SJSA1 (cell line): ENCODE measurements at regions not wholly inside any gene's neighbourhood (a gene's known extent, or its start where the extent isn't known, plus 50 kb on each side); places are given as distances from the start of the nearest gene placed in this dataset.
"Not testable (repeated sequence)": the region's sequence is repeated elsewhere in the genome, so short reads cannot be mapped to it uniquely, and the experiment has no call there.

ENCODE experiments used
- DNase-seq, 2 experiments: peaks; one replicate each; pipeline ENCODE4 v3.0.0-alpha.2; 2015 to 2020; ENCODE audit warnings: low spot score in 2 of 2, low read depth in 1 of 2
- H3K27ac ChIP-seq: fragments of 250-450 bp; sonication (Bioruptor Pico); 2 replicates; pipeline ENCODE4 v1.5.1; 2020; ENCODE audit warnings: mild to moderate bottlenecking, moderate library complexity
- H3K27me3 ChIP-seq: fragments of 250-450 bp; sonication (Bioruptor Pico); replicated peaks from 2 replicates; pipeline ENCODE4 v1.5.1; 2020; ENCODE audit warnings: mild to moderate bottlenecking, moderate library complexity
- H3K36me3 ChIP-seq: fragments of 250-450 bp; sonication (Bioruptor Pico); 2 replicates; pipeline ENCODE4 v1.5.1; 2020; ENCODE audit warnings: mild to moderate bottlenecking
- H3K4me1 ChIP-seq: fragments of 250-450 bp; sonication (Bioruptor Pico); replicated peaks from 2 replicates; pipeline ENCODE4 v1.6.1; 2021; ENCODE audit warnings: mild to moderate bottlenecking
- H3K4me3 ChIP-seq: fragments of 250-450 bp; sonication (Bioruptor Pico); 2 replicates; pipeline ENCODE4 v1.5.1; 2020; ENCODE audit warnings: mild to moderate bottlenecking
- H3K9me3 ChIP-seq: fragments of 250-450 bp; sonication (Bioruptor Pico); replicated peaks from 2 replicates; pipeline ENCODE4 v1.5.1; 2020; ENCODE audit warnings: mild to moderate bottlenecking

DNA sequence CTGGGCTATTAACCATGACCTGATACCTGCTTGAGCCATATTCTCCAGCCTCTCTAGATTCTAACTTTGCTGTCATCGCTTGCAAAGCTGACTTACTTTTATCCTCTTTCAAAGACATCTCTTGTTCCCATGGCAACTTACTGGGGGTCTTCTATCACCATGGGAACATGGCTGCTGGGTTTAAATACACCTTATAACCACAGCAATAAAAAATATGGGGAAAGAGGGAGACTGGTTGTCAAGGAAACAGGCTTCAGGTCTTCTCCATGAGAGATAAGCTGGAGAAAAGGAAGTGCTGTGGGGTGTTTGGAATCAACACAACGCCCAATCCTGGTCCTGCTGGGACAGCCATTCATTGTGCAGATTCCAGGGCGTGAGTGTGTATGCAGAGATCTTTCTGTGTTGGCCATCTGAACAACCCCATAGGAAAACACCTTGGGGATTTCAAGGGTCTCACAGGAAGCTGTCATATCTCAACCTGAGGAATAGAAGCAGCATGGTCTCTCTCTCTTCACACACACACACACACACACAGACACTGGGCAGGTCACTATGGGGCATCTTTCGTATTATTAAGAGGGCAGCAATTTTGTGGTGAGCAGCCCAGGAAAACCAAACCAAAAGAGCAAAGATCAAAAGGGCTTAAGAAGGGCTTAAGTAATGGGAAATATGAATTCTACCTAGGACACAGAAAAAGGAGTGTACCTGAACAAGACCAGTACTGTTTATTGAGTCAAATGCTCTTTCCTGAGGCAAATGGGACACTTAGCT, 344.7 kb upstream of the NCAM1 start:
- Histone ChIP-seq H3K27ac (no peak overlapping the region), H3K4me3 (no peak overlapping the region), H3K4me1 (peaks cover under 1% of the 10 kb centered on the region), H3K36me3 (no peaks in the 10 kb centered on the region), H3K9me3 (no peaks in the 10 kb centered on the region), H3K27me3 (no peaks in the 10 kb centered on the region)
- no peak for DNase-seq

DNA sequence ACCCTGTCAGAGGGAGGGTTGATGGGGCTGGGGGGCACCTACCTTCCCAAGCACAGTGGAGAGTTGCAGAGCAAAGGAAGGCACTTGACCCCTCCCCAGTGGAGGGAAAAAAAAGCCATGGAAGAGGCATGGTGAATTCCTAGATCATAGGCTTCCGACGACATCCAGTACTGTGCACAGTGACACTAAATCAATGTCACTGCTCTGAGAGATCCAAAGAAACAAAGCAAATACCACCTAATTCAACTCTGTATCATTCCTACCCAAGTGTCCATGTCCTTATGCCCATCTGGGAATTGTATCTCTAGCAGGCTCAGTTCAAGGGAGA, 344.2 kb upstream of the NCAM1 start:
- Histone ChIP-seq H3K27me3 (no peaks in the 10 kb centered on the region), H3K4me3 (no peak overlapping the region), H3K27ac (no peak overlapping the region), H3K9me3 (no peaks in the 10 kb centered on the region), H3K4me1 (no peaks in the 10 kb centered on the region), H3K36me3 (no peaks in the 10 kb centered on the region)
- no peak for DNase-seq

DNA sequence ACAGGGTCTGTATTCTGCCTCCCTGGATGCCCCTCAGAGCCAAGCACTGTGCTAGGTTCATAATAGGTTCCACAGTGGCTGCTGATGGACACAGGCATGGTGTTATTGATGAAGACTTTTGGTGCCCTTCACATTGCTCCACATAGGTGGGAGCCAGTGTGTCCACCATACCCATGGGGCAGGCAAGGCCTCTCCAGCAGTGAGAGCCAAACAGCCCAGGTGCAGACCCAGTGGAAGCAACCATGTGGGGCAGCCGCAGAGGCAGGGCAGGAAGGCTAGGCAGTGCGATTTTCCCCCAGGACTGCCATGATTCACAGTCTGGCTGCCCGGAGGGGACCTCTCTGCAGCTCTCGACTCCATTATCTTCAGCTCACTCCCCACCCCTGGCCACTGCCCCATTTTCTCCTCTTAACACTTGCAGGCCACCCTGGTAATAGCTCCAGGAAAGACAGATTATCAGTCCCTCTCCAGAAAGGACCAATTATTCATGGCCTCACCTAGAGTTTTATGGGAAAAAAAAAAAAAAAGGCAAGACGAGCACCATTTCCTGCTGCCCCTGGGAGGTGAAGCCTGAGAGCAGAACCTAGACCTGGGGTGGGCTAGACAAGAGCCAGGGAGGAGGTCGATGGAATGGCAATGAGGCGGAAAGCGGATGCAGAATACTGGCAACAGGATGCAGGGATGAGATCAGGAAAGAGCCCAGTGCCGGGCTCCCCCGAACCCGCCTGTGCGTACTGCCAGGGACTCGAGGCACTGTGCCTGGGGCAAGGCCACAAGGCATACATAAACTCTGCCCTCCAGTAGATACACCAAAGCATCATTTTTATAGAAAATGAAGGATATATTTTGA, 343.0 kb upstream of the NCAM1 start:
- no peaks in the 10 kb centered on the region for H3K36me3 ChIP-seq
- H3K4me1 ChIP-seq = no peaks in the 10 kb centered on the region
- no peak overlapping the region for H3K4me3 ChIP-seq
- H3K27me3 ChIP-seq = no peaks in the 10 kb centered on the region
- no peaks in the 10 kb centered on the region for H3K9me3 ChIP-seq
- H3K27ac ChIP-seq = no peak overlapping the region
- no peak for DNase-seq

DNA sequence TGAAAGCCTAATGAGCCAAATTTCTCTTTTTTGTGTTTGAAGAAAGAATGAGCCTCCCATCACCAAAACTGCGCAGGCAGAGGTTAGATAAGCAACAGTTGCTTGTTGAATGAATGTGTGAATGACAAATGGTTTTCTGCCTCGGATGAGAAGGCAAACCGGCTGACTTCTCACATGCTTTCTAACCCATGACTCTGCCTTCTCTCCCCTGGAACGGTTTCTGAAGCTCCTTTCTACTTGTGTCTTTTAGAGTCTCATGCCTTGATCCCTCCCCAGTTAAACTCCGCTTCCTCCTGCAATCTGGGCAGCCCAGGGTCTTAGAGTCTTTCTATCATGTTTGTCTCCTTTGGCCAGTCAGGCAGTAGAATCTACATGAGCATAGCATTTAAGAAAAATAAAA, 342.1 kb upstream of the NCAM1 start:
- H3K36me3 ChIP-seq = no peaks in the 10 kb centered on the region
- no peak overlapping the region for H3K27ac ChIP-seq
- H3K9me3 ChIP-seq = no peaks in the 10 kb centered on the region
- H3K27me3 ChIP-seq = no peaks in the 10 kb centered on the region
- no peak for DNase-seq
- H3K4me1 ChIP-seq = no peaks in the 10 kb centered on the region
- no peak overlapping the region for H3K4me3 ChIP-seq

DNA sequence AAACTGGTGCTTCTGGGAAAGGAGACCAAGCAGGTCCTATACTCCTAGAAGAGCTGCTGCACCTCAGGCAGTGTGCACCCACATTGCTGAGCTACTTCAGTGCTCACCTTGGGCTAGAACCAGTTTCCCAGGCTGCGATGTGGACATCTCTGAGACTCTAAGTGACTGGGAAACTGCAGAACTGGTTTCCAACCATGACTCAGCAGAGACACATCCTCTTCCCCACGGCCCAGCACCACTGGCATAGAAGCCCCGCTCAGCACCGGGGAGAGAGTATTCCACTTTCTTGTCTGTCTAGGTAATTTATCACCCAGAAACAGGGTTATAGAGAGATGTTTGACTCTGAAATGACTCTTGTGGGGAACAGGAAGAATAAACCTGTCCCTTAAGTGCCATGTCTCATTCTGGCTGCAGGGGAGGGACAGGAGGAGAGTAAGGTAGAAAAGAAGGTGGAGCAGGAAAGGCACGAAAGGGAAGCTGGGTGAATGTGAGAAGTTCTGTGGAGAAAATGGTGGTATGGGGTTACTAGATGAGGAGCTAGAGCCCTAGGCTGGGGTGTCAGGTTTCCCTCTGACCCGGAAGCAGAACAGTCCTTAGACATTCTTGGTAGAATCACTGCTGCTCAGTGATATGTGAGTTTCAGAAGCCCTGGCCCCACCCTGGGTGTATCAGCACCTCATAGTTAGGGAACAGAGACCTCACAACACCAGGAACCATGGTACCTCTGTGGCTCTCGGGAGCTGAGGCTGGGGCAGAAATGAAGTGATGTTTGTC, 340.4 kb upstream of the NCAM1 start:
- Histone ChIP-seq H3K27me3 (no peaks in the 10 kb centered on the region), H3K4me1 (no peaks in the 10 kb centered on the region), H3K27ac (no peak overlapping the region), H3K36me3 (no peaks in the 10 kb centered on the region), H3K9me3 (no peaks in the 10 kb centered on the region), H3K4me3 (no peak overlapping the region)
- DNase-seq = no peak

DNA sequence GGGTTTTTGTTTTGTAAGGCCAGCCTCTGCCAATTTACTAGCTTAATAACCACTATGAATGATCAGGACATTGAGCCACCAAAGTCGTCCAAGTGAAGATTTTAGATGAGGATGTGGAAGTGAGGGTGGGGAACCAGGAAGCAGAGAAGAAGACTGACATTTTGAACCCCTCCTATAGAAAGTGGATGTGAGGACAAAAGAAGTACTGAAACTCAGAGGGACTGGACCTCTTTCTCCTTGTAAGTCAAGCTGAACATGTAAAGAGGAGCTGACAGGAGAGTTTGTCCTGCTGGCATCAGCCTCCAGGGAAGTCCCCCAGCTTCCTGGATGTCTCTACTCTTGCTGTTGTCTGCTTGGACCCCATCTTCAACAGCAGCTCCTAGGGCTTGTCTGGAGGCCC, 338.2 kb upstream of the NCAM1 start:
- no peak overlapping the region for H3K27ac ChIP-seq
- H3K27me3 ChIP-seq = no peaks in the 10 kb centered on the region
- H3K9me3 ChIP-seq = no peaks in the 10 kb centered on the region
- H3K36me3 ChIP-seq = no peaks in the 10 kb centered on the region
- H3K4me3 ChIP-seq = no peak overlapping the region
- no peaks in the 10 kb centered on the region for H3K4me1 ChIP-seq
- no peak for DNase-seq

DNA sequence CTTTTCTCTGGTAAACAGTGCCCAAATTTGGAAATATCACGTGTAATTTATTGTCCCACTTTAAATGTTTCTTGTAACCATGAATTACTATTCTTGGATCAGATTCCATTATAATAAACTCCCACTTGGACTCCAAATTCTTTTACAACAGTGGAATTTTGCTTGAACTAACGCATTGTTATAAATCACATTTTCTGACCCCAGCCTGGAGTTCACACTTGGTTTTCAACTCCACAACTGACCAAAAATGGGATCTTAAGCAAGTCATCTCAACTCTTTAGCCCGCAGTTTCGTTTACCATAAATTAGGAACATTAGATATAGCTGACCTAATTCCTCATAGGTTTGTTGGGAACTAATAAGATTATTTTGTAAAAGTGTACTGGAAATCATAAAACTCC, 336.8 kb upstream of the NCAM1 start:
- Histone ChIP-seq H3K36me3 (no peaks in the 10 kb centered on the region), H3K27me3 (no peaks in the 10 kb centered on the region), H3K9me3 (no peaks in the 10 kb centered on the region), H3K4me3 (no peak overlapping the region), H3K27ac (no peak overlapping the region), H3K4me1 (no peaks in the 10 kb centered on the region)
- no peak for DNase-seq

DNA sequence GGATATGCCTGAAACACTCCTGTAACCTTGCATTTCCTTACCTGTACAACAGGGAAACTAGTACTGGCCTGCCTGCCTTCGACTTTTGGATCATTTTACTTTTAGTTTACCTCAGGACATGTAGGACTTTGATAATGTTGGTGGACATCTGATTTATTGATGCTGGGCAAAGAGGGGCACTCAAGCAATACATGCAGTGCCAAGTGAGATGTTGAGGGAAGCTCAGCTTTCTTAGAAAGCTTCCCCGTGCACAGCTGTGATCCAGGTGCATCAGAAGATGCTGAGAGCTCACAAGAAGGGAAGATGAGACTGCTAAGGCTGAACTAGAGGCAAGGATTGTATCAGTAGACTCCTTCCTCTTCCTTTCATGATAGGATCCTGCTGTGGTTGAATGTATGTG, 336.2 kb upstream of the NCAM1 start:
- H3K9me3 ChIP-seq, H3K4me1 ChIP-seq, DNase-seq, H3K27ac ChIP-seq, H3K27me3 ChIP-seq, H3K36me3 ChIP-seq, H3K4me3 ChIP-seq: not testable (repeated sequence)

DNA sequence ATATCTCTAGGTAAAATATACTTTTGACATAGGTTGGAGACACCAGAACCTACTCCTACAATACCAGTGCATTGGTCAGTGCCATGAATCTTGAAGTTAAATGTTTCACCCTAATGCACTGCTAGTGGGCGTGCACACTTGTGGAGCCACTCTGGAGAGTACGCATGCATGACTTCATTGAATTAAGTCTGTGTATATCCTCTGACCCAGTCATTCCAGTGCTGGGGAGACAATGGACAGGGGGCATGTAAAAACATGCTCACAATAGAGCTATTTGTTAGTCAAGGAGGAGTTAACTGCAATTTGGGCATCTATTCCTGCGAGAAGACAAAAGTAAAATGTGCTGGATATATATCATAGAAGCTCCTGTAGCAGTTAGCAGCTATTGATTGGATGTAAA, 335.4 kb upstream of the NCAM1 start:
- no peak for DNase-seq
- Histone ChIP-seq H3K4me1 (no peaks in the 10 kb centered on the region), H3K27me3 (no peaks in the 10 kb centered on the region), H3K27ac (no peak overlapping the region), H3K9me3 (no peaks in the 10 kb centered on the region), H3K36me3 (no peaks in the 10 kb centered on the region), H3K4me3 (no peak overlapping the region)

DNA sequence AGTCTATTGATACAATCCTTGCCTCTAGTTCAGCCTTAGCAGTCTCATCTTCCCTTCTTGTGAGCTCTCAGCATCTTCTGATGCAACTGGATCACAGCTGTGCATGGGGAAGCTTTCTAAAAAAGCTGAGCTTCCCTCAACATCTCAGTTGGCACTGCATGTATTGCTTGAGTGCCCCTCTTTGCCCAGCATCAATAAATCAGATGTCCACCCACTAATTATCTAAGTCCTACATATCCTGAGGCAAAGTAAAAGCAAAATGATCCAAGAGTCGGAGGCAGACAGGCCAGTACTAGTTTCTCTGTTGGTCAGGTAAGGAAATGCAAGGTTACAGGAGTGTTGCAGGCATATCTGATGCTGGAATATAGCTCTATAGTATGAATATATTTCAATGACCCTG, 334.5 kb upstream of the NCAM1 start:
- no peak for DNase-seq
- Histone ChIP-seq H3K36me3 (no peaks in the 10 kb centered on the region), H3K27me3 (no peaks in the 10 kb centered on the region), H3K4me1 (no peaks in the 10 kb centered on the region), H3K4me3 (no peak overlapping the region), H3K9me3 (no peaks in the 10 kb centered on the region), H3K27ac (no peak overlapping the region)

DNA sequence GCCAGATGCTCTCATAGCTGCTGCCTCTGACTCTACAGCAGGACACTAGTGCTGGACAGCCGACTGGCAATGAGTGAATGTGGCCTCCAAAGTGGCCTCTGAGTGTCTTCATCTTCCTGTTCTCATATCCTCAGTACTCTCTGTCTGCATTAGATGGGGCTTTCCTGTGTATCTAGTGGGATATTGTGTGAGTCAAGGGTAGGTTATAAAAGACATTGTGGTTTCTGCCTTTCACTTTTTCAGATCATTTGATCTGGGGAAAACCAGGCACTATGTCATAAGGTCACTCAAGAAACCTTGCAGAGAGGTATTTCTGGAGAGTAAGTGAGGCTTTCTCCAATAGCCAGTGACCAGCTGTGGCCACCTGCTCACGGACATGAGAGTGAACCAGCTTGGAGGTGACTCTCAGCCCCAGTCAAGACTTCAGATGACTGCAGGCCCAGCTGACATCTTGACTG, 333.6 kb upstream of the NCAM1 start:
- no peak for DNase-seq
- no peaks in the 10 kb centered on the region for H3K9me3 ChIP-seq
- no peaks in the 10 kb centered on the region for H3K4me1 ChIP-seq
- H3K4me3 ChIP-seq = no peak overlapping the region
- H3K27ac ChIP-seq = no peak overlapping the region
- H3K36me3 ChIP-seq = no peaks in the 10 kb centered on the region
- no peaks in the 10 kb centered on the region for H3K27me3 ChIP-seq

DNA sequence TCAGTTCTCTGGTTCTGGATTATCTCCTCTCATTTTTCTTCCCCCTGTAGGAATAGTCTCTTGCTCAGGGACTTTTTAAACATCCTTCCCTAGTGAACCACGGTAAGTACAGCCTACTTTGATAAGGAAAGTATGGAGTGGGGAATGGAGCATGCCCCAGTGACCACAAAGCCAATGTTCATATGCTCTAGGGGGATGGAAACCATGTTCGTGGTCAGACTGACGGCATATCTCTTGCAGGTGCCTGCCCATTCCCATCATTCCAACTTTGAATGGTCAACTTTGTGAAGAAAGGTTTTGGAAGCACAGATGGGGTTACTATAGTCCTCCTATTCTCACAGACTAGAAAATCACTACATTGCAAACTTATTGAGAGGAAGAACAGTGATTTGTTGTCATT, 332.5 kb upstream of the NCAM1 start:
- no peaks in the 10 kb centered on the region for H3K9me3 ChIP-seq

DNA sequence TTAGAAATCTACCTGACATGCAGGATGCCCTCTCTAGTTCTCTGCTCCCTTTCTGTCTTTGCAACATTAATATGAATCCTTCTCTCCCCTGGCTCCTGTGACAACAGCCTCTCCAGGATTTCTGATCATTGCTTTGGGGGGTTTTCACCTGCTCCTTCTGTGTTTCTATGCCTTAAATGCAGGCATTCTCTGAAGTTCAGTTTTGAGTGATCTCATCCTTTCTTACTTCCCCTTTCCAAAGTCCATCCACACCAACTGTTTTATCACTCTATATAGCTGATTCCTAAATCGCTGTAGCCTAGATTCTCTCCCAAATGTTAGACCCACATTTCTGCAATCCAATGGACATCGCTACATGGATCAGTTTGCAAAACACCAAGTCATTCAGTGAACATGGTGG, 330.7 kb upstream of the NCAM1 start:
- Histone ChIP-seq H3K4me3 (no peak overlapping the region), H3K27me3 (no peaks in the 10 kb centered on the region), H3K9me3 (no peaks in the 10 kb centered on the region)

More for the DNA sequence above, 332.5 kb upstream of the NCAM1 start:
- Histone ChIP-seq H3K4me1 (no peaks in the 10 kb centered on the region), H3K27me3 (no peaks in the 10 kb centered on the region), H3K36me3 (no peaks in the 10 kb centered on the region), H3K27ac (no peak overlapping the region), H3K4me3 (no peak overlapping the region)
- no peak for DNase-seq

DNA sequence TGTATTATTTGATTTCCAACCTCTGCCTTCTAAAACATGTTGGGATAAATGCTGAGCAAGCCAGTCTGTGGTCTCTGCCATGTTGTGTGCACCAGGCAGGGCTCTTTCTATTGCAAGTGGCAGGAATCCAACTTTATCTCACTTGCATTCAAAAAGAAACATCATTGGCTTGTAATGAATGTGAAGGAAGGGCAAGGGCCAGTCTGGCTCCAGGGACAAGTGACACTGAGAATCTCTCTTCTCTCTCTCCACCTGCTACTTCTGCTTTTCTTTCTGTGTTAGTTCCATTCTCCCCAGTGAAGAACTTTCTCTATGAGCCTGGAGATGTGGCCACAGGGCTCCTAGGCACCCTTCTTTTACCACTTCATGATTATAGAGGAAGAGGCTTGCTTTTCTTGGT, 329.9 kb upstream of the NCAM1 start:
- H3K36me3 ChIP-seq = no peaks in the 10 kb centered on the region
- H3K27me3 ChIP-seq = no peaks in the 10 kb centered on the region
- no peaks in the 10 kb centered on the region for H3K9me3 ChIP-seq
- DNase-seq = no peak
- H3K27ac ChIP-seq = no peak overlapping the region
- no peak overlapping the region for H3K4me3 ChIP-seq
- no peaks in the 10 kb centered on the region for H3K4me1 ChIP-seq

More for the DNA sequence above, 330.7 kb upstream of the NCAM1 start:
- DNase-seq = no peak
- no peak overlapping the region for H3K27ac ChIP-seq
- no peaks in the 10 kb centered on the region for H3K36me3 ChIP-seq
- no peaks in the 10 kb centered on the region for H3K4me1 ChIP-seq
